Activated CD8-positive, alpha-beta T cell treated with anti-CD3 and anti-CD28 coated beads for 36 hours (primary cell): ENCODE measurements at regions not wholly inside any gene's neighbourhood (a gene's known extent, or its start where the extent isn't known, plus 50 kb on each side); places are given as distances from the start of the nearest gene placed in this dataset.

Experiments used
- ATAC-seq: fragments of 200-7000 bp; cut with Tn5 transposase; one replicate; pipeline ENCODE4 v1.10.0; 2021; ENCODE audit warnings: mild to moderate bottlenecking, moderate library complexity
- CTCF ChIA-PET: fragments of 350-600 bp; sonication (Branson Sonifier 250); formaldehyde crosslinking; loops from one replicate; lab custom pipeline; 2021; ENCODE audit warnings: antibody characterized with exemption; lab: Charles Lee
- POLR2A ChIA-PET: fragments of 350-600 bp; sonication (Branson Sonifier 250); formaldehyde crosslinking; loops from one replicate; lab custom pipeline; 2021; ENCODE audit warnings: antibody characterized with exemption; lab: Charles Lee
- DNase-seq: peaks from one replicate; pipeline ENCODE4 v3.0.0-alpha.2; 2020
- H3K27ac Mint-ChIP-seq: one replicate; pipeline ENCODE4 v1.8.0; 2021; ENCODE audit warnings: mild to moderate bottlenecking, mixed read lengths
- H3K27me3 Mint-ChIP-seq: one replicate; pipeline ENCODE4 v1.8.0; 2021; ENCODE audit warnings: mixed read lengths
- H3K36me3 Mint-ChIP-seq: one replicate; pipeline ENCODE4 v1.8.0; 2021; ENCODE audit warnings: low read depth, mixed read lengths
- H3K4me1 Mint-ChIP-seq: one replicate; pipeline ENCODE4 v1.8.0; 2021; ENCODE audit warnings: low read depth, mixed read lengths
- H3K4me3 Mint-ChIP-seq: one replicate; pipeline ENCODE4 v1.8.0; 2021; ENCODE audit warnings: mild to moderate bottlenecking, moderate library complexity, mixed read lengths
- H3K9me3 Mint-ChIP-seq: one replicate; pipeline ENCODE4 v1.8.0; 2021; ENCODE audit warnings: mixed read lengths
- CTCF ChIP-seq: fragments of 200-600 bp; IDR thresholded peaks from one replicate; pipeline ENCODE4 v1.8.0; 2022; ENCODE audit warnings: antibody characterized with exemption, mild to moderate bottlenecking
- intact Hi-C: fragments of 100-400 bp; cut with micrococcal nuclease; formaldehyde crosslinking; loops from one replicate; pipeline ENCODE4 v1.10.0; 2022

- Mint-ChIP-seq H3K4me3 (no peak overlapping the region), H3K9me3 (no peaks in the 10 kb centered on the region), H3K4me1 (no peaks in the 10 kb centered on the region), H3K27ac (no peak overlapping the region), H3K27me3 (no peaks in the 10 kb centered on the region), H3K36me3 (no peaks in the 10 kb centered on the region)
- ATAC-seq: no peak
- ChIA-PET CTCF (no interaction called here), POLR2A (no interaction called here)
- DNase-seq: no peak
- no peak for TF ChIP-seq CTCF
- intact Hi-C loops: no loop called here
These were observed 290.3 kb downstream of the ADAMTS20 start for GRCh38 chr12:43261701-43262100.

GRCh38 chr12:43255522-43256111 lies 296.4 kb downstream of the ADAMTS20 start:
- Mint-ChIP-seq H3K9me3 (no peaks in the 10 kb centered on the region), H3K4me1 (no peaks in the 10 kb centered on the region), H3K4me3 (no peak overlapping the region), H3K27ac (no peak overlapping the region), H3K27me3 (no peaks in the 10 kb centered on the region), H3K36me3 (no peaks in the 10 kb centered on the region)
- POLR2A ChIA-PET: no interaction called here
- no peak for ATAC-seq
- DNase-seq: no peak
- TF ChIP-seq CTCF: no peak
- CTCF ChIA-PET: no interaction called here
- intact Hi-C loops: no loop called here

GRCh38 chr12:43252585-43252984 lies 299.4 kb downstream of the ADAMTS20 start:
- Mint-ChIP-seq H3K4me3 (no peak overlapping the region), H3K4me1 (no peaks in the 10 kb centered on the region), H3K36me3 (no peaks in the 10 kb centered on the region), H3K27me3 (no peaks in the 10 kb centered on the region), H3K9me3 (no peaks in the 10 kb centered on the region), H3K27ac (no peak overlapping the region)
- intact Hi-C loops: no loop called here
- no peak for ATAC-seq
- no peak for DNase-seq
- ChIA-PET POLR2A (no interaction called here), CTCF (no interaction called here)
- no peak for TF ChIP-seq CTCF

GRCh38 chr12:43245947-43246346 lies 306.1 kb downstream of the ADAMTS20 start:
- Mint-ChIP-seq H3K27ac (no peak overlapping the region), H3K4me1 (no peaks in the 10 kb centered on the region), H3K36me3 (no peaks in the 10 kb centered on the region), H3K9me3 (no peaks in the 10 kb centered on the region), H3K27me3 (no peaks in the 10 kb centered on the region), H3K4me3 (no peak overlapping the region)
- DNase-seq (no peak), ATAC-seq (no peak)
- no peak for TF ChIP-seq CTCF
- CTCF ChIA-PET: no interaction called here
- intact Hi-C loops: no loop called here
- POLR2A ChIA-PET: no interaction called here

- Mint-ChIP-seq H3K27ac (no peak overlapping the region), H3K4me3 (no peak overlapping the region), H3K4me1 (no peaks in the 10 kb centered on the region), H3K9me3 (peaks cover 6% of the 10 kb centered on the region), H3K36me3 (no peaks in the 10 kb centered on the region), H3K27me3 (no peaks in the 10 kb centered on the region)
- ATAC-seq: no peak
- intact Hi-C loops: no loop called here
- no peak for DNase-seq
- POLR2A ChIA-PET: no interaction called here
- no peak for TF ChIP-seq CTCF
- CTCF ChIA-PET: no interaction called here
These were observed 310.0 kb downstream of the ADAMTS20 start for GRCh38 chr12:43241986-43242385.
